Thyroid gland (tissue), 4 donors: ENCODE measurements at regions not wholly inside any gene's neighbourhood (a gene's known extent, or its start where the extent isn't known, plus 50 kb on each side); places are given as distances from the start of the nearest gene placed in this dataset.

Source experiments
- DNase-seq, 2 donors: peaks; one replicate each; pipeline ENCODE4 v3.0.0-alpha.2; 2019
- H3K27ac ChIP-seq, 3 donors: fragments of 200-600 bp; sonication (generic); 1 replicate in 2 of 3; 2 replicates in 1 of 3; pipeline ENCODE4 v1.5.1; 2016 to 2019; ENCODE audit warnings: mild to moderate bottlenecking in 1 of 3, moderate library complexity in 1 of 3
- H3K27me3 ChIP-seq: fragments of 200-600 bp; sonication (generic); one replicate; pipeline ENCODE4 v1.5.1; 2019
- H3K36me3 ChIP-seq, 2 donors: fragments of 200-600 bp; sonication (generic); one replicate each; pipeline ENCODE4 v1.5.1; 2016 to 2019
- H3K4me1 ChIP-seq, 2 donors: fragments of 200-600 bp; sonication (generic); one replicate each; pipeline ENCODE4 v1.5.1; 2017 to 2019
- H3K4me3 ChIP-seq, 3 donors: fragments of 200-600 bp; sonication (generic); replicated peaks in 1 of 3; 1 replicate in 2 of 3; 2 replicates in 1 of 3; pipeline ENCODE4 v1.5.1; 2016; ENCODE audit warnings: mild to moderate bottlenecking in 1 of 3
- H3K9me3 ChIP-seq: fragments of 200-600 bp; sonication (generic); one replicate; pipeline ENCODE4 v1.5.1; 2017
- CTCF ChIP-seq, 6 experiments: fragments of 200-600 bp in 3 of 6; fragments of 450-650 bp in 3 of 6; sonication (generic) in 3 of 6; IDR thresholded peaks; one replicate each; pipeline ENCODE4 v1.5.1; 2016 to 2019; ENCODE audit warnings: antibody characterized with exemption in 6 of 6, mild to moderate bottlenecking in 2 of 6, inconsistent platforms in 1 of 6, moderate library complexity in 1 of 6
- POLR2A ChIP-seq, 2 donors: fragments of 450-650 bp; IDR thresholded peaks; one replicate each; pipeline ENCODE4 v1.6.1; 2017; ENCODE audit warnings: antibody characterized with exemption in 2 of 2, mild to moderate bottlenecking in 2 of 2, moderate library complexity in 1 of 2
- WGBS, 2 donors: methylation state at CpG; one replicate each; pipeline ENCODE4 v1.1.5; 2017; 5-methylcytosine and 5-hydroxymethylcytosine counted together
- intact Hi-C: fragments of 100-400 bp; cut with DNase I; formaldehyde crosslinking; loops from one replicate; pipeline ENCODE4 v1.15.1; 2023

GRCh38 chr22:47990481-47990880, 1228.0 kb downstream of the TBC1D22A start:
- H3K27ac ChIP-seq, result no peak overlapping the region
- intact Hi-C loops, result no loop called here
- H3K9me3 ChIP-seq, result no peaks in the 10 kb centered on the region
- H3K27me3 ChIP-seq, result no peaks in the 10 kb centered on the region
- no peaks in the 10 kb centered on the region for H3K36me3 ChIP-seq
- no peak for DNase-seq
- H3K4me3 ChIP-seq, result no peak overlapping the region
- no peaks in the 10 kb centered on the region for H3K4me1 ChIP-seq
- 69 to 73% methylated on average over 3 of the region's 3 CpGs for WGBS, 2 donors
- TF ChIP-seq POLR2A (IDR thresholded peaks at IDR 0.05) (no peak), CTCF (IDR thresholded peaks at IDR 0.05) (no peak)

GRCh38 chr22:47987885-47988515, 1225.5 kb downstream of the TBC1D22A start:
- no peaks in the 10 kb centered on the region for H3K36me3 ChIP-seq
- H3K27me3 ChIP-seq, result no peaks in the 10 kb centered on the region
- no peak for DNase-seq
- 45 to 71% methylated on average over 2 of the region's 2 CpGs for WGBS, 2 donors
- intact Hi-C loops, result no loop called here
- H3K9me3 ChIP-seq, result no peaks in the 10 kb centered on the region
- TF ChIP-seq CTCF (IDR thresholded peaks at IDR 0.05) (no peak), POLR2A (IDR thresholded peaks at IDR 0.05) (no peak)
- H3K27ac ChIP-seq, result no peak overlapping the region
- no peaks in the 10 kb centered on the region for H3K4me1 ChIP-seq
- H3K4me3 ChIP-seq, result no peak overlapping the region

DNA sequence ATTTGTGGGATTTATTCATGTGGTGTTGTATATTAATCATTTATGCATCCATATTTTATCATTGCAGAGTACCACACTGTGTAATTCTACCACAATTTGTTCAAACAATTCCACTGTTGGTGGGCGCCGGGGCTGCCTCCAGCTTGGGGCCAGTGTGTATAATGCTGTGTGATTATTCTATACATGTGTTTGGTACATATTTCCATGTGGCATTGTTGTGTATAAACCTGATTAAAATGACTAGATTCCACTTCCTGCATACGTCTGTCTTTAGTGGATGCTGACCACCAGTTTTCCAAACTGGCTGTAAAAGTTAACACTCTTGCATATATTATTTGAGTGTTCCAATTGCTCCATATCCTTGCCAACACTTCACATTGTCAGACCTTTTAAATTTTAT, 1213.8 kb downstream of the TBC1D22A start:
- H3K27me3 ChIP-seq, result no peaks in the 10 kb centered on the region
- intact Hi-C loops, result no loop called here
- H3K9me3 ChIP-seq, result no peaks in the 10 kb centered on the region
- H3K27ac ChIP-seq, result no peak overlapping the region
- H3K4me1 ChIP-seq, result no peaks in the 10 kb centered on the region
- DNase-seq, result no peak
- 84 to 87% methylated on average over 3 of the region's 3 CpGs for WGBS, 2 donors
- no peak overlapping the region for H3K4me3 ChIP-seq
- no peaks in the 10 kb centered on the region for H3K36me3 ChIP-seq
- TF ChIP-seq CTCF (IDR thresholded peaks at IDR 0.05) (no peak), POLR2A (IDR thresholded peaks at IDR 0.05) (no peak)

DNA sequence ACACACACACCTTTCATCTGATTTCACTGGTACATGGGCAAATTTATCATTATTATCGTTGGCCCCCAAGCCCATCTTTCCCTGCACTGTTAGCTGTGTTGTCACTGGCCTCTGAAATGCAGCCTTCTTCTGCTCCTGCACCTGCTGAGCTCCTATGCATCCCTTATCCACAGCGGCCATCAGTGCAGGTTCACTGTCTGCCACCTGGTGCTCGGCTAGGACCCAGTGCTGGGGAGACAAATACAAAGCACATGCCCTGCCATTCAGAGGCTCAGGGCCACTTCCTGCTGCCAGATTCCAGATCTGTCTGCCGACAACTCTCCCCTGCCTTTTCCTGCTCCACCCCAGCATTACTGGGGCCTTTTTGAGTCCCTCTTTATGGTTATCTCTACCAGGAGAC, 1205.4 kb downstream of the TBC1D22A start:
- no peak overlapping the region for H3K27ac ChIP-seq
- no peaks in the 10 kb centered on the region for H3K9me3 ChIP-seq
- H3K36me3 ChIP-seq, result no peaks in the 10 kb centered on the region
- intact Hi-C loops, result no loop called here
- no peaks in the 10 kb centered on the region for H3K27me3 ChIP-seq
- 68 to 76% methylated on average over 4 of the region's 4 CpGs for WGBS, 2 donors
- no peak for TF ChIP-seq POLR2A (IDR thresholded peaks at IDR 0.05)
- DNase-seq, result no peak
- no peak overlapping the region for H3K4me3 ChIP-seq
- H3K4me1 ChIP-seq, result no peaks in the 10 kb centered on the region

- H3K4me1 ChIP-seq, result no peaks in the 10 kb centered on the region
- 94 to 96% methylated on average over 6 of the region's 6 CpGs for WGBS, 2 donors
- no peak for TF ChIP-seq CTCF (IDR thresholded peaks at IDR 0.05)
- no peak for TF ChIP-seq POLR2A (IDR thresholded peaks at IDR 0.05)
- H3K27me3 ChIP-seq, result no peaks in the 10 kb centered on the region
- H3K4me3 ChIP-seq, result no peak overlapping the region
- H3K27ac ChIP-seq, result no peak overlapping the region
- no peak for DNase-seq
- H3K9me3 ChIP-seq, result no peaks in the 10 kb centered on the region
- intact Hi-C loops, result no loop called here
- no peaks in the 10 kb centered on the region for H3K36me3 ChIP-seq
These were observed 1203.9 kb downstream of the TBC1D22A start for GRCh38 chr22:47966316-47966715.

GRCh38 chr22:47965896-47966295, 1203.4 kb downstream of the TBC1D22A start:
- Histone ChIP-seq H3K27me3 (no peaks in the 10 kb centered on the region), H3K9me3 (no peaks in the 10 kb centered on the region), H3K36me3 (no peaks in the 10 kb centered on the region), H3K27ac (no peak overlapping the region), H3K4me1 (no peaks in the 10 kb centered on the region), H3K4me3 (no peak overlapping the region)
- no peak for DNase-seq
- intact Hi-C loops, result no loop called here
- no peak for TF ChIP-seq CTCF (IDR thresholded peaks at IDR 0.05)
- no peak for TF ChIP-seq POLR2A (IDR thresholded peaks at IDR 0.05)
- WGBS, 2 donors, result 96% methylated on average over 3 of the region's 3 CpGs
